ENCODE measurements at regions not wholly inside any gene's neighbourhood (a gene's known extent, or its start where the extent isn't known, plus 50 kb on each side); places are given as distances from the start of the nearest gene placed in this dataset.

GRCh38 chr2:118177318-118177717 lies 89.0 kb downstream of the INSIG2 start:
- TF ChIP-seq, protein P1, sequence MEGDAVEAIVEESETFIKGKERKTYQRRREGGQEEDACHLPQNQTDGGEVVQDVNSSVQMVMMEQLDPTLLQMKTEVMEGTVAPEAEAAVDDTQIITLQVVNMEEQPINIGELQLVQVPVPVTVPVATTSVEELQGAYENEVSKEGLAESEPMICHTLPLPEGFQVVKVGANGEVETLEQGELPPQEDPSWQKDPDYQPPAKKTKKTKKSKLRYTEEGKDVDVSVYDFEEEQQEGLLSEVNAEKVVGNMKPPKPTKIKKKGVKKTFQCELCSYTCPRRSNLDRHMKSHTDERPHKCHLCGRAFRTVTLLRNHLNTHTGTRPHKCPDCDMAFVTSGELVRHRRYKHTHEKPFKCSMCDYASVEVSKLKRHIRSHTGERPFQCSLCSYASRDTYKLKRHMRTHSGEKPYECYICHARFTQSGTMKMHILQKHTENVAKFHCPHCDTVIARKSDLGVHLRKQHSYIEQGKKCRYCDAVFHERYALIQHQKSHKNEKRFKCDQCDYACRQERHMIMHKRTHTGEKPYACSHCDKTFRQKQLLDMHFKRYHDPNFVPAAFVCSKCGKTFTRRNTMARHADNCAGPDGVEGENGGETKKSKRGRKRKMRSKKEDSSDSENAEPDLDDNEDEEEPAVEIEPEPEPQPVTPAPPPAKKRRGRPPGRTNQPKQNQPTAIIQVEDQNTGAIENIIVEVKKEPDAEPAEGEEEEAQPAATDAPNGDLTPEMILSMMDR (IDR thresholded peaks at IDR 0.05; ENCODE audit: low read depth, low read length), result no peak
- TF ChIP-seq POLR2A (IDR thresholded peaks at IDR 0.05; ENCODE audit: extremely low read depth, insufficient read length) (no peak), MYC (IDR thresholded peaks at IDR 0.05; ENCODE audit: low read depth, low read length) (no peak)
